CD14-positive monocyte (primary cell): ENCODE measurements at regions not wholly inside any gene's neighbourhood (a gene's known extent, or its start where the extent isn't known, plus 50 kb on each side); places are given as distances from the start of the nearest gene placed in this dataset.
A peak's percentile ranks its signal among the peaks of the same experiment; 100 is the strongest.

Experiments
- DNase-seq, 3 donors: peaks; one replicate each; pipeline ENCODE4 v3.0.0-alpha.2; 2011 to 2022
- H2AFZ ChIP-seq: 2 replicates; pipeline ENCODE4 v1.6.0; 2012; ENCODE audit warnings: mild to moderate bottlenecking, low read depth, low read length, inconsistent platforms; ENCODE audit not compliant: insufficient read depth, poor library complexity, severe bottlenecking
- H3K27ac ChIP-seq, 2 donors: 1 replicate in 1 of 2; 2 replicates in 1 of 2; pipeline ENCODE4 v1.5.1; 2012 to 2013; ENCODE audit warnings: low read length in 2 of 2, control low read depth in 1 of 2, inconsistent platforms in 1 of 2, low read depth in 1 of 2, mild to moderate bottlenecking in 1 of 2
- H3K27me3 ChIP-seq, 2 donors: one replicate each; pipeline versions ENCODE4 v1.6.0 to v1.6.1; 2011 to 2013; ENCODE audit warnings: low read length in 2 of 2; ENCODE audit not compliant: control insufficient read depth in 2 of 2, insufficient read depth in 2 of 2
- H3K36me3 ChIP-seq, 2 donors: replicated peaks in 1 of 2; 1 replicate in 1 of 2; 2 replicates in 1 of 2; pipeline versions ENCODE4 v1.5.1 to v1.6.1; 2012 to 2013; ENCODE audit warnings: low read length in 2 of 2, control low read depth in 1 of 2, inconsistent platforms in 1 of 2, mild to moderate bottlenecking in 1 of 2; ENCODE audit not compliant: insufficient read depth in 2 of 2, control insufficient read depth in 1 of 2
- H3K4me1 ChIP-seq, 2 donors: 1 replicate in 1 of 2; 2 replicates in 1 of 2; pipeline versions ENCODE4 v1.5.1 to v1.6.1; 2012 to 2013; ENCODE audit warnings: low read length in 2 of 2, control low read depth in 1 of 2, inconsistent platforms in 1 of 2, mild to moderate bottlenecking in 1 of 2, moderate library complexity in 1 of 2; ENCODE audit not compliant: insufficient read depth in 2 of 2, control insufficient read depth in 1 of 2
- H3K4me2 ChIP-seq: replicated peaks from 2 replicates; pipeline ENCODE3; 2012; ENCODE audit warnings: low read length, moderate library complexity, mild to moderate bottlenecking; ENCODE audit not compliant: poor library complexity, severe bottlenecking; ENCODE audit errors: extremely low read depth
- H3K4me3 ChIP-seq, 3 experiments: fragments of 200-600 bp in 1 of 3; sonication (generic) in 1 of 3; replicated peaks in 1 of 3; 1 replicate in 2 of 3; 2 replicates in 1 of 3; pipeline ENCODE4 v1.5.1; 2011 to 2013; ENCODE audit warnings: low read length in 3 of 3, mild to moderate bottlenecking in 3 of 3, control low read depth in 2 of 3, low read depth in 2 of 3, inconsistent platforms in 1 of 3, moderate library complexity in 1 of 3
- H3K79me2 ChIP-seq: 2 replicates; pipeline ENCODE4 v1.6.0; 2012; ENCODE audit warnings: mild to moderate bottlenecking, control low read depth, inconsistent platforms, low read length, moderate library complexity; ENCODE audit not compliant: insufficient read depth
- H3K9ac ChIP-seq: 2 replicates; pipeline ENCODE4 v1.6.0; 2017; ENCODE audit warnings: low read length, mild to moderate bottlenecking; ENCODE audit not compliant: insufficient read depth, poor library complexity, severe bottlenecking
- H3K9me3 ChIP-seq, 2 donors: replicated peaks in 1 of 2; 1 replicate in 1 of 2; 2 replicates in 1 of 2; pipeline versions ENCODE4 v1.5.1 to v1.6.1; 2012 to 2013; ENCODE audit warnings: low read length in 2 of 2, control low read depth in 1 of 2; ENCODE audit not compliant: control insufficient read depth in 1 of 2, insufficient read depth in 1 of 2
- H4K20me1 ChIP-seq: 2 replicates; pipeline ENCODE4 v1.6.0; 2012; ENCODE audit warnings: mild to moderate bottlenecking, low read length, control low read depth, moderate library complexity; ENCODE audit not compliant: insufficient read depth
- H3K27ac Mint-ChIP-seq, 7 donors: one replicate each; pipeline ENCODE4 v1.8.0; 2020; ENCODE audit warnings: mild to moderate bottlenecking in 7 of 7, mixed read lengths in 7 of 7, moderate library complexity in 6 of 7, inconsistent platforms in 2 of 7
- H3K27me3 Mint-ChIP-seq, 3 donors: one replicate each; pipeline ENCODE4 v1.8.0; 2021 to 2022; ENCODE audit warnings: low read depth in 3 of 3, mild to moderate bottlenecking in 3 of 3, mixed read lengths in 3 of 3, moderate library complexity in 3 of 3, inconsistent platforms in 1 of 3
- H3K36me3 Mint-ChIP-seq, 2 donors: one replicate each; pipeline ENCODE4 v1.8.0; 2020; ENCODE audit warnings: mixed read lengths in 2 of 2, inconsistent platforms in 1 of 2, mild to moderate bottlenecking in 1 of 2
- H3K4me1 Mint-ChIP-seq: one replicate; pipeline ENCODE4 v1.8.0; 2020; ENCODE audit warnings: mild to moderate bottlenecking, mixed read lengths
- H3K4me3 Mint-ChIP-seq, 2 donors: one replicate each; pipeline ENCODE4 v1.8.0; 2020; ENCODE audit warnings: mild to moderate bottlenecking in 2 of 2, mixed read lengths in 2 of 2, moderate library complexity in 1 of 2
- H3K9me3 Mint-ChIP-seq, 7 donors: one replicate each; pipeline ENCODE4 v1.8.0; 2020 to 2022; ENCODE audit warnings: mixed read lengths in 7 of 7, mild to moderate bottlenecking in 6 of 7, moderate library complexity in 6 of 7, inconsistent platforms in 2 of 7
- CTCF ChIP-seq: fragments of 200-600 bp; IDR thresholded peaks from one replicate; pipeline ENCODE4 v1.8.0; 2022; ENCODE audit warnings: antibody characterized with exemption, mild to moderate bottlenecking
- WGBS: methylation state at CpG from one replicate; pipeline ENCODE4 v1.1.5; 2013; ENCODE audit warnings: missing lambda C conversion rate; ENCODE audit not compliant: insufficient coverage; 5-methylcytosine and 5-hydroxymethylcytosine counted together
- intact Hi-C, 2 donors: fragments of 100-400 bp; cut with micrococcal nuclease; formaldehyde crosslinking; loops; one replicate each; pipeline versions ENCODE4 v1.15.0 to v1.15.1; 2023

GRCh38 chr14:57008534-57008933 lies 198.3 kb upstream of the OTX2 start:
- intact Hi-C loops, result no loop called here
- H3K36me3 Mint-ChIP-seq, result no peaks in the 10 kb centered on the region
- TF ChIP-seq CTCF, result no peak
- H4K20me1 ChIP-seq, result no peaks in the 10 kb centered on the region
- H3K36me3 ChIP-seq, result no peaks in the 10 kb centered on the region
- H3K27me3 Mint-ChIP-seq, result peaks cover 2 to 9% (median 2%) of the 10 kb centered on the region in 3 donors
- no peaks in the 10 kb centered on the region for H3K9me3 ChIP-seq
- H3K4me1 ChIP-seq, result no peaks in the 10 kb centered on the region
- H2AFZ ChIP-seq, result no peak overlapping the region
- H3K9me3 Mint-ChIP-seq, result peaks cover 0 to 6% (median 2%) of the 10 kb centered on the region in 7 donors
- H3K4me3 ChIP-seq, result no peak overlapping the region
- 80% methylated on average over 1 of the region's 3 CpGs for WGBS
- H3K9ac ChIP-seq, result no peak overlapping the region
- H3K4me2 ChIP-seq, result no peak overlapping the region
- peak overlapping the region in 1 of 7 donors; percentile 15 for H3K27ac Mint-ChIP-seq
- no peaks in the 10 kb centered on the region for H3K79me2 ChIP-seq
- H3K4me3 Mint-ChIP-seq, result no peak overlapping the region
- DNase-seq, result no peak
- H3K27ac ChIP-seq, result no peak overlapping the region
- no peaks in the 10 kb centered on the region for H3K27me3 ChIP-seq
- no peaks in the 10 kb centered on the region for H3K4me1 Mint-ChIP-seq

GRCh38 chr14:56998728-56999127 lies 188.4 kb upstream of the OTX2 start:
- Histone ChIP-seq H3K27me3 (no peaks in the 10 kb centered on the region), H4K20me1 (no peaks in the 10 kb centered on the region), H3K4me1 (no peaks in the 10 kb centered on the region), H3K9me3 (peaks cover 0 to 4% of the 10 kb centered on the region in 2 donors), H3K4me3 (no peak overlapping the region), H3K9ac (no peak overlapping the region), H3K27ac (no peak overlapping the region), H2AFZ (no peak overlapping the region), H3K4me2 (no peak overlapping the region), H3K36me3 (no peaks in the 10 kb centered on the region), H3K79me2 (no peaks in the 10 kb centered on the region)
- intact Hi-C loops, result no loop called here
- Mint-ChIP-seq H3K27me3 (peaks cover 0 to 2% (median 1%) of the 10 kb centered on the region in 3 donors), H3K27ac (no peak overlapping the region), H3K36me3 (no peaks in the 10 kb centered on the region), H3K4me3 (no peak overlapping the region), H3K4me1 (no peaks in the 10 kb centered on the region), H3K9me3 (peaks cover 0 to 5% (median 3%) of the 10 kb centered on the region in 7 donors)
- no CpG with 5 or more reads among the region's 1 CpG for WGBS
- no peak for DNase-seq
- no peak for TF ChIP-seq CTCF
